ENCODE measurements at regions not wholly inside any gene's neighbourhood (a gene's known extent, or its start where the extent isn't known, plus 50 kb on each side); places are given as distances from the start of the nearest gene placed in this dataset.
"Not testable (repeated sequence)": the region's sequence is repeated elsewhere in the genome, so short reads cannot be mapped to it uniquely, and the experiment has no call there.

GRCh38 chr6:76510489-76510888 is 438.0 kb upstream of the IMPG1 start:
- DNase-seq = no peak

GRCh38 chr6:76509397-76509796 is 436.9 kb upstream of the IMPG1 start:
- DNase-seq = no peak

GRCh38 chr6:76506808-76507207 is 434.3 kb upstream of the IMPG1 start:
- DNase-seq = peak; percentile 15

- no peak for DNase-seq
These were observed 423.4 kb upstream of the IMPG1 start for GRCh38 chr6:76495909-76496308.

DNA sequence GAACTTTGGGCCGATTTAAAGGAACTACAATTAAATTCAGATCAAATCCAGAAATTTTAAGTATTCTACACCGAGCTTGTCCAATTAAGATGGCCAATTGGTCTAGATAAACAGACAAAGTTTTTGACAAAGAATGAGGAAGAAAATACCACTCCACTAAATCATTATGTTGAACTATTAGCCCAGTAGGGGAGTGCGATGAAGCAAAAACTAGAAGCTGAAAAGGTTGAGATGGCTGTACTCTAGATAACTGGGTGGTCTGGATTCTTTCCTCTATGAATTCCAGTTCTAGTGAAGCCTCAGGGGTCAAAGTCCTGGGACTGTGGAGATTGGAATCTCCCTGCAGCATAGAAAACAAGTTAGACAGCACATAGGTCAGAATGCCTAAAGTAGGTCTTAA is 418.9 kb upstream of the IMPG1 start:
- not testable (repeated sequence) for DNase-seq

- DNase-seq = peak; percentile 1
These were observed 418.0 kb upstream of the IMPG1 start for GRCh38 chr6:76490456-76490855.

- no peak for DNase-seq
These were observed 408.6 kb upstream of the IMPG1 start for GRCh38 chr6:76481101-76481500.

- no peak for DNase-seq
These were observed 400.4 kb upstream of the IMPG1 start for GRCh38 chr6:76472858-76473257.

- no peak for DNase-seq
These were observed 393.8 kb upstream of the IMPG1 start for GRCh38 chr6:76466286-76466685.

GRCh38 chr6:76465410-76465809 is 392.9 kb upstream of the IMPG1 start:
- no peak for DNase-seq

- DNase-seq = no peak
These were observed 380.8 kb upstream of the IMPG1 start for GRCh38 chr6:76453270-76453669.

GRCh38 chr6:76451926-76452709 is 379.7 kb upstream of the IMPG1 start:
- DNase-seq = no peak

GRCh38 chr6:76448109-76448508 is 375.6 kb upstream of the IMPG1 start:
- DNase-seq = no peak

DNA sequence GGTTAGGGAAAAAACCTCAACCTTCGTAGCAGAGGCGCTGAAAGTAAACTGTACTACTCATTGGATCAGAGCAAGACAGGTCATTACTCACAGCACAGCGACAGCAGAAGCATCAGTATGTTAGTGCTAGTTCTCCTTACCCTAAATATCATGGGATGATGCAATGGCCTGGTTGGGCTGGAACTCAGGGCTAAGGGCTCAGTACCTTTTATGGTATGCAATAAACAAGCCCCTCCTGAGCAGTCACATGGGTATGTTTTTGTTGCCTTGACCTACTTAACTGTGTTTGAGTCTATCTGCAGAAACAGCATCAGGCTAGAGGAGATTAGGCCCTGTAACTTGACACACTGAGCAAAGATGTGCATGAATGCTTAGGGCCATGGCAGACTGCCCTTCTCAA is 369.4 kb upstream of the IMPG1 start:
- no peak for DNase-seq

DNA sequence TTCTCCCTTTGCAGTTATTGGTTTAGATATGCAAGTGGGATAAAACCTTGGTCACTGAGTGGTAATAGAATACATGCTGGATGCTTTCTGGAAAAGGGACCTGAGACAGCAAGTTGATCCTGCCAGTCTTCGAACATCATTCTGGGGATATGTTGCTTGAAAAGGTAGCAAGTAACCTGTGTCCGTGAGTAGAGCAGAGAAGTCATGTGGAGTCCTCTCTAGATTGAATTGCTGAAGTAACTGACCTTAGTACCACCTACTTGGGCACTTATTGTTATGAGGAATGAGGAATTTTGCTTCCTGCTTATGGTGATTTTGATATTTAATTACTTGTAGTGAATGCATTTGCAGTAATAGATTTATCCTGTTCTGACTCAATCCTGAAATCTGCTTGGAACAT is 367.3 kb upstream of the IMPG1 start:
- DNase-seq = no peak

DNA sequence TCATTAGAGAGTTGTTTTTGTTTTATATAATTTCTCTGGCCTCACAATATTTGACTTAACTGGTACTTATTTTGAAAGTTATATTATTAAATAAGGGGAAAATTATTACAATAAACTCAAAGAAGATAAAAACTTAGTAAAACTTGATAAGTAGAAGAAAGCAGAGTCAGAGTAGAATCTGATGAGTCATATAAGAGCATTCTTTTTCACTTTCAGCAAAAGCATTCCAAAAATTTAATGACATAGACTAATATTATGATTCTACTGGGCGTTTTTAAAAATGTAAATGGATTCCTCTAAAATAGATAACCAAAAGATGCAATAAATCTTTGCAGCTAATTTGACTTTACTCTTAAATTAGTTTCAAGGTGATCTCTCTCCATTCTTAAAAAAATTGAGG is 366.3 kb upstream of the IMPG1 start:
- no peak for DNase-seq

GRCh38 chr6:76435174-76435573 is 362.7 kb upstream of the IMPG1 start:
- DNase-seq = no peak

- DNase-seq = no peak
These were observed 350.2 kb upstream of the IMPG1 start for GRCh38 chr6:76422511-76423213.

DNA sequence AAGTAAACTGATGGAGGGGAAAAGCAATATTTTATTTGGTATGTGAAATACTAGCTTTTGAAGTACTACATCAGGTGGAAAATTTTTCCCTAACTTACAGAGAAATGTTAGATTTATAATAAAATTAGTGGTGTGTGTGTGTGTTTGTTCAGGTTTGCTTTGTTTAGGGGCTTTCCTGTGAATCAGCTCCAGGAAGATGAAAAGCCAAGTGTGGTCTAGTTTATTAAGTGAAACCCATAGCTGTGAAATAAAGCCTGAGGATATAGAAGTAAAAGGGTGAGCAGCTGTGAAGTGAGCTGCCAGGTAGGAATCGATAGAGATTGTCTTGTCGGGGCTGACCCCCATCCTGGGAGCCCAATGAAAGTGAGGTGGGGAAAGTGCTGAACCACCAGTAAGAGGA is 347.6 kb upstream of the IMPG1 start:
- DNase-seq = no peak

GRCh38 chr6:76418560-76419223 is 346.2 kb upstream of the IMPG1 start:
- no peak for DNase-seq

DNA sequence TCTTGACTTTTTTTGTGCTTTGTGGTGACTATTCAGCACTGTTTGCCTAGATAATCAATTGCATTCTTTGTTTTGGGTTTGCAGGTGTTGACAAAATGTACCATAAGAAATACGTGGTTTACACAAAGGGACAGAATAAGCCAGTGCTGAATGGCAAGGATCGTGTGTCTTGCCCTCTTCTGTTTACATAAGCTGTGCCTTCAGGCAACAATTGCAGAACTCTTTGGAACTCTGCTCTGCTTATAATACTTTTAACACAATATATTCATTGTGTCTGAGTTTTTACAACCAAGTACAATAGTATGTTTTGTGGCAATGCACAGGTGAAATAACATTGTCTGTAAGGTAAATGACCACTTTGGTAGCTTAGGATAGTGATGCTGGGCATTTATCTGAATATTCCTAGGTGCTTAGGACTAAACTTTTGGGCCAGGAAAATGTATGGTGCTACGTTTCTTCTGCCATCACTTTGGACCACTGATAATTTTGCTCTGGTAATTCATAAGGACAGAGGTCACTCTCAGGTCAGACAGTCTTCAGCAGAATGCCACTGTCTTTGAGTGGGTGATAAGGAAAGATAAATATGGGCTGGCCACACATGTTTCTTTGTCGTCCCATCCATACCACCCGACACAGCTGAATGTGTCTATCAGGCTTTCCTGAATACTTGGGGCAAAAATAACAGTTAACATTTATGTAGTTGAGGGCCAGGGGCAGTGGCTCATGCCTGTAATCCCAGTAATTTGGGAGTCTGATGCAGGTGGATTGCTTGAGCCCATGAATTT is 344.6 kb upstream of the IMPG1 start:
- peak; percentile 6 for DNase-seq

- DNase-seq = no peak
These were observed 330.6 kb upstream of the IMPG1 start for GRCh38 chr6:76403064-76403463.

DNA sequence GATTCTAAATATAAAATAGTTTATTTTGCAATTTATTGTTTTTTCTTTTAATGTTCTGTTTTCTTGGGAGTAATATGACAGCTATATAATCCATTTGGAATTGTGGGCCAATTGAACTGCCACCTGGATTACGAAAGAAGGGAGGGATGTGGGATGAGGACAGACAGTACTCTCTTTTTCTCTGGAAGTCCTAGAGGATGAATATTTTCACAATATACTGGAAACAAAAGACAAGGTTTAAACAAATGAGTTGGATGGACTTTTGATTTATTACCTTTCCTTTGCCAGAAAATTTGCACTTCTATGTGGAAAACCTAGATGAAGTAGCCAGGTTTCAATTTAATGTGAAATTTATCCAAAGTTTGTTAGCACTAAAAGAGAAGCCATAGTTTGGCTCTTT is 325.5 kb upstream of the IMPG1 start:
- no peak for DNase-seq
